Subcutaneous abdominal adipose tissue (tissue), 5 donors: ENCODE measurements at regions not wholly inside any gene's neighbourhood (a gene's known extent, or its start where the extent isn't known, plus 50 kb on each side); places are given as distances from the start of the nearest gene placed in this dataset.
A peak's percentile ranks its signal among the peaks of the same experiment; 100 is the strongest.

Source experiments
- H3K27ac ChIP-seq: one replicate; pipeline ENCODE4 v1.7.0; 2013; ENCODE audit warnings: low read depth, mild to moderate bottlenecking, inconsistent platforms, low read length, moderate library complexity
- H3K27me3 ChIP-seq, 5 donors: one replicate each; pipeline ENCODE4 v1.7.0; 2013; ENCODE audit warnings: low read length in 5 of 5, inconsistent platforms in 1 of 5; ENCODE audit not compliant: control insufficient read depth in 5 of 5, insufficient read depth in 4 of 5
- H3K36me3 ChIP-seq, 5 donors: one replicate each; pipeline ENCODE4 v1.7.0; 2013; ENCODE audit warnings: low read length in 5 of 5; ENCODE audit not compliant: control insufficient read depth in 5 of 5, insufficient read depth in 5 of 5
- H3K4me1 ChIP-seq, 5 donors: one replicate each; pipeline ENCODE4 v1.7.0; 2013; ENCODE audit warnings: low read length in 5 of 5, mild to moderate bottlenecking in 3 of 5, moderate library complexity in 1 of 5; ENCODE audit not compliant: control insufficient read depth in 5 of 5, insufficient read depth in 5 of 5
- H3K4me3 ChIP-seq, 5 donors: one replicate each; pipeline ENCODE4 v1.7.0; 2013; ENCODE audit warnings: low read length in 5 of 5, low read depth in 1 of 5
- H3K9ac ChIP-seq, 5 donors: one replicate each; pipeline ENCODE4 v1.7.0; 2013; ENCODE audit warnings: low read length in 5 of 5, mild to moderate bottlenecking in 4 of 5, moderate library complexity in 3 of 5
- H3K9me3 ChIP-seq, 5 donors: one replicate each; pipeline ENCODE4 v1.7.0; 2013; ENCODE audit warnings: low read length in 5 of 5; ENCODE audit not compliant: control insufficient read depth in 5 of 5
- donor health status: healthy.
- donor health status: healthy.
- donor health status: healthy.
- donor health status: healthy.
- donor health status: healthy.

- H3K9me3 ChIP-seq = no peaks in the 10 kb centered on the region
- peak overlapping the region; percentile 73 for H3K27ac ChIP-seq
- H3K9ac ChIP-seq = no peak overlapping the region
- H3K27me3 ChIP-seq = peaks cover 0 to 4% (median 0%) of the 10 kb centered on the region in 5 donors
- H3K36me3 ChIP-seq = no peaks in the 10 kb centered on the region
- peak overlapping the region in 1 of 5 donors; percentile 34 for H3K4me3 ChIP-seq
- H3K4me1 ChIP-seq = peaks cover 0 to 32% (median 0%) of the 10 kb centered on the region in 5 donors
These were observed 113.0 kb upstream of the ARGLU1 start for GRCh38 chr13:106680796-106681472.

- Histone ChIP-seq H3K4me1 (peaks cover 0 to 29% (median 0%) of the 10 kb centered on the region in 5 donors), H3K9ac (no peak overlapping the region), H3K9me3 (no peaks in the 10 kb centered on the region), H3K36me3 (no peaks in the 10 kb centered on the region), H3K4me3 (no peak overlapping the region), H3K27ac (no peak overlapping the region), H3K27me3 (peaks cover 0 to 4% (median 0%) of the 10 kb centered on the region in 5 donors)
These were observed 110.9 kb upstream of the ARGLU1 start for GRCh38 chr13:106678646-106679418.

- H3K36me3 ChIP-seq = no peaks in the 10 kb centered on the region
- peaks cover 0 to 9% (median 0%) of the 10 kb centered on the region in 5 donors for H3K4me1 ChIP-seq
- no peak overlapping the region for H3K27ac ChIP-seq
- H3K27me3 ChIP-seq = peaks cover 0 to 4% (median 0%) of the 10 kb centered on the region in 5 donors
- no peak overlapping the region for H3K9ac ChIP-seq
- no peaks in the 10 kb centered on the region for H3K9me3 ChIP-seq
- H3K4me3 ChIP-seq = no peak overlapping the region
These were observed 107.4 kb upstream of the ARGLU1 start for GRCh38 chr13:106675311-106675710.

GRCh38 chr13:106660746-106661625 lies 93.0 kb upstream of the ARGLU1 start:
- H3K27ac ChIP-seq = no peak overlapping the region
- H3K9me3 ChIP-seq = no peaks in the 10 kb centered on the region
- H3K4me3 ChIP-seq = no peak overlapping the region
- H3K4me1 ChIP-seq = peaks cover 0 to 10% (median 8%) of the 10 kb centered on the region in 5 donors
- H3K36me3 ChIP-seq = no peaks in the 10 kb centered on the region
- H3K27me3 ChIP-seq = no peaks in the 10 kb centered on the region
- no peak overlapping the region for H3K9ac ChIP-seq

- Histone ChIP-seq H3K9ac (no peak overlapping the region), H3K36me3 (no peaks in the 10 kb centered on the region), H3K27ac (no peak overlapping the region), H3K4me3 (no peak overlapping the region), H3K9me3 (no peaks in the 10 kb centered on the region), H3K27me3 (no peaks in the 10 kb centered on the region), H3K4me1 (peaks cover 0 to 11% (median 8%) of the 10 kb centered on the region in 5 donors)
These were observed 89.2 kb upstream of the ARGLU1 start for GRCh38 chr13:106657104-106657503.

- no peaks in the 10 kb centered on the region for H3K9me3 ChIP-seq
- H3K4me1 ChIP-seq = peaks cover 0 to 13% (median 8%) of the 10 kb centered on the region in 5 donors
- no peak overlapping the region for H3K27ac ChIP-seq
- no peak overlapping the region for H3K9ac ChIP-seq
- H3K27me3 ChIP-seq = no peaks in the 10 kb centered on the region
- no peaks in the 10 kb centered on the region for H3K36me3 ChIP-seq
- H3K4me3 ChIP-seq = no peak overlapping the region
These were observed 88.2 kb upstream of the ARGLU1 start for GRCh38 chr13:106656186-106656585.

- Histone ChIP-seq H3K27me3 (no peaks in the 10 kb centered on the region), H3K4me3 (no peak overlapping the region), H3K4me1 (peaks cover 0 to 18% (median 5%) of the 10 kb centered on the region in 5 donors), H3K9me3 (no peaks in the 10 kb centered on the region), H3K27ac (peak overlapping the region; percentile 59), H3K9ac (no peak overlapping the region), H3K36me3 (no peaks in the 10 kb centered on the region)
These were observed 83.5 kb upstream of the ARGLU1 start for GRCh38 chr13:106651442-106651841.

- H3K27ac ChIP-seq = peak overlapping the region; percentile 59
These were observed 82.8 kb upstream of the ARGLU1 start for GRCh38 chr13:106650690-106651205.

GRCh38 chr13:106649495-106649894 lies 81.6 kb upstream of the ARGLU1 start:
- no peak overlapping the region for H3K4me3 ChIP-seq
- H3K27me3 ChIP-seq = no peaks in the 10 kb centered on the region
- no peak overlapping the region for H3K27ac ChIP-seq
- H3K36me3 ChIP-seq = no peaks in the 10 kb centered on the region
- peaks cover 0 to 13% (median 0%) of the 10 kb centered on the region in 5 donors for H3K4me1 ChIP-seq
- H3K9ac ChIP-seq = no peak overlapping the region
- no peaks in the 10 kb centered on the region for H3K9me3 ChIP-seq

More at GRCh38 chr13:106650690-106651205, 82.8 kb upstream of the ARGLU1 start:
- H3K4me3 ChIP-seq = no peak overlapping the region
- no peak overlapping the region for H3K9ac ChIP-seq
- no peaks in the 10 kb centered on the region for H3K36me3 ChIP-seq
- peaks cover 0 to 13% (median 0%) of the 10 kb centered on the region in 5 donors for H3K4me1 ChIP-seq
- no peaks in the 10 kb centered on the region for H3K9me3 ChIP-seq
- H3K27me3 ChIP-seq = no peaks in the 10 kb centered on the region
